ENCODE measurements at regions not wholly inside any gene's neighbourhood (a gene's known extent, or its start where the extent isn't known, plus 50 kb on each side); places are given as distances from the start of the nearest gene placed in this dataset.

DNA sequence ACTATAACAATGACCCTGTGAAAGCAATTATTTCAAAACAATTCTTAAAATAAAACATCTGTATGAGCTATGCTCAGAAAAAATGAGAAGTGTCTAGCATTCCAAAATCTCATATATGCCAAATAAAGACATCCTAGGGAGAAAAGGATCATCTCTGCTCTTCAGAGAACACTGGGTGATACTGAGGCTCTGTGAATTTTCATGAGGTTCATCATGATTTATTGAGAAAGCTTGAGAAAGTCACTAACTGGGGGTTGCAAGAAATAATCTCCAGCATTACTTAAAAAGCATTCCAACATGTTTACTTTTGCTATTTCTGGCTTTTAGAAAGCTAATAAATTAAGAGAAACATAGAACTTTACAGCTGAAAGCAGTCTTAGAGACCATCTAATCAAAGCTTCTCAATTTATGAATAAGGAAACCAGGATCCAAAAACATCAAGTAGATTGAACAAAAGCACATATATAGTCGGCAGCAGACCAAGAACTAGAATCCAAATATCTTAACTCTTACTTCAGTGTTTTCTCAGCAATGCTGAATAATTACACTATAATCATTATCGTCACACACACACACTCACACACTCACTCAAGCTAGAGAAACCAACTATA lies 372.8 kb downstream of the NR2F1-AS1 start:
- TF ChIP-seq, protein P1, sequence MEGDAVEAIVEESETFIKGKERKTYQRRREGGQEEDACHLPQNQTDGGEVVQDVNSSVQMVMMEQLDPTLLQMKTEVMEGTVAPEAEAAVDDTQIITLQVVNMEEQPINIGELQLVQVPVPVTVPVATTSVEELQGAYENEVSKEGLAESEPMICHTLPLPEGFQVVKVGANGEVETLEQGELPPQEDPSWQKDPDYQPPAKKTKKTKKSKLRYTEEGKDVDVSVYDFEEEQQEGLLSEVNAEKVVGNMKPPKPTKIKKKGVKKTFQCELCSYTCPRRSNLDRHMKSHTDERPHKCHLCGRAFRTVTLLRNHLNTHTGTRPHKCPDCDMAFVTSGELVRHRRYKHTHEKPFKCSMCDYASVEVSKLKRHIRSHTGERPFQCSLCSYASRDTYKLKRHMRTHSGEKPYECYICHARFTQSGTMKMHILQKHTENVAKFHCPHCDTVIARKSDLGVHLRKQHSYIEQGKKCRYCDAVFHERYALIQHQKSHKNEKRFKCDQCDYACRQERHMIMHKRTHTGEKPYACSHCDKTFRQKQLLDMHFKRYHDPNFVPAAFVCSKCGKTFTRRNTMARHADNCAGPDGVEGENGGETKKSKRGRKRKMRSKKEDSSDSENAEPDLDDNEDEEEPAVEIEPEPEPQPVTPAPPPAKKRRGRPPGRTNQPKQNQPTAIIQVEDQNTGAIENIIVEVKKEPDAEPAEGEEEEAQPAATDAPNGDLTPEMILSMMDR (IDR thresholded peaks at IDR 0.05; ENCODE audit: extremely low read depth, missing control alignments), result no peak
- no peak for DNase-seq (ENCODE audit: low spot score)

DNA sequence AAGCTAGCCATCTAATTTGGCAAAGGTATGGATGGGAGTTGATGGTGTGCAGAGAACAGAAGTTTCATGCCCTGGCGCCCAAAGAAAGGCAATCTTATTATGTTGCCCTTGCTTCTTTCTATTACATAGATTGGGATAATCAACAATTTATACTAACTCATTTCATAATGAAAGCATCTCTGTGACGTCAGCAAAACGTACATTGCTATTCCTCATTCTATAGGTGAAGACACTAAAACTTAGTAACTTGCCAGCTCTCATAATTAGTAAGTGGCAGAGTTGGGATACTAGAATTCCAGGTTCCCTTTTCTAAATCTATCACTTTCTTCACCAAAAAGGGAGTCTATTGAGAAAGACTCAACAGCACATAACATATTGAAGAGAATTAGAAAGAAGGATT lies 374.8 kb downstream of the NR2F1-AS1 start:
- TF ChIP-seq, protein P1 (IDR thresholded peaks at IDR 0.05; ENCODE audit: extremely low read depth, missing control alignments), result no peak
- DNase-seq (ENCODE audit: low spot score), result no peak

DNA sequence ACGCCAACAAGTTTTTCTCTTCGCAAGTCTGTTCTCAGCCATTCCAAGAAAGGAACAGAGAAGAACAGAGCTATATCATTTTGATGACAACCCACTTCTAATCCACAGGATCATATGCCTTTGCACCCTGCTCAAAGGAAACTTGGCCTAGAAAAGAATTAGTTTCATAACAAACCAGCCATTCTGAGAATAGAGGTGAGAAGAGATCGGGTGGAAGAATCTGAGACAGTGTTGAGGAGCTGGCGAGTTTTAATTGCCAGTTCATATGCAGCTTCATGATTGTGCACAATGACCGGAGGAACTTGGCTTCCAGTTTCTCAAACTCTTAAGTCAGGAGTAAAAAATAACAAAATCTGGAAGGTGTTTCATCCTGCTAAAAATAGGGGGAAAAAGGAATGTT lies 380.0 kb downstream of the NR2F1-AS1 start:
- TF ChIP-seq, protein P1 (IDR thresholded peaks at IDR 0.05; ENCODE audit: extremely low read depth, missing control alignments), result no peak
- no peak for DNase-seq (ENCODE audit: low spot score)

DNA sequence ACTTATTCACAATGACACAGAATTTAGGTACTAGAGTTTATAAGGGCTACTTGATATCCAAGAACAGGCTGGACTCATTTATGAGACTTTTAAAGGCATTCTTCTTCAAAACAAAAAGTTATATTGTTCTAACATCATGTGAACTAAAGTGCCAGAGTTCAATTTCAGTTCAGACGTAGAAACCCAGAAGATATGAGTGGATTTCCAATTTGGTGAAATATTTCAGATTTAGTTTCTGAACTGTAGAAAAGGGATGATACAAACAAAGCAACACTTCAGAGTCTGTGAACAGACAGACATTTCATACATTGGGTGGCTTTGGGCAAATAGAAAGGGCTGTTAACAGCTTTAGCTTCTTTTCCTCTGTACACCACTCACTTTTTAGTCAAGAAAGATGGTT lies 384.0 kb downstream of the NR2F1-AS1 start:
- DNase-seq (ENCODE audit: low spot score), result no peak
- TF ChIP-seq, protein P1 (IDR thresholded peaks at IDR 0.05; ENCODE audit: extremely low read depth, missing control alignments), result no peak

DNA sequence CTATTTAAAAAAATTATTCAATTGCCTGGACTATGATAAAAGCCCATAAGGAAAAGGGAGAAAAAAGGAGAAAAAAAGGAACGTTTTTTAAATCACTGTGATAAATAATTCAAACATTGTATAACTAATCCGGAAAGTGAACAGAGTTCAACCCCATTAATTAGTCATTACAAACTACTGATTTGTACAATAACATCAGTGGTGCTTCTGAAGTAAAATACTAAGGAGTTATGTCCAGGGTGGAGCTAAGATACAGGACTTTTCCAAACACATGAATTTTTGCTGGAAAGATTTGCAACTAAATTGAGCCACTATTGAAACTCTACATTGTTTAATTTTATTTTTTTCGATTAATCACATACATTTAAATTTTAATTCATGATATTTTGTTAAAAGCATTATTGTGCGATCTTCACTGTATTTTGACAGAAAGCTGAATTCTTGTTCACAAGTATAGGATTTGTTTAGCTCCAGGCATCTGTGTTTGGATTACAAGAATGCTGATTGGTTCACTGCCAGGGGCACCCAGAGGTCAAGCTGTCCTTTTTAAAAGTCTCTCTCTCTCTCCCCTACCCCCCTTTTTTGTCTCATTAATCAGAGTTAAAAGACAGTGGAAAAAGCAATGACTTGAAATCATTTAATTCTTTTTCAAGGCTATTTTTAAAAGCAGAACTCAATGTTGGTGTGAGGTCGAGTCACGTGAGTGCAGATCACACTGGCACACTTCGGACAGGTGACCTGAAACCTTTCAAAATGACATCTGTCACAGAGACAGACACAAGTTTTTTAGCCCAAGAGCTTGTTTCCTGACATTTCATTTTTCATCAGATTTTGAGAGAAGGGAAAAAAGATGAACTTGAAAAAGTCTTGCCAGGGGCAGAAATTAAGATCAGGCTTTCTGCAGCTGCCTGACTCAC lies 387.3 kb downstream of the NR2F1-AS1 start:
- TF ChIP-seq, protein P1 (IDR thresholded peaks at IDR 0.05; ENCODE audit: extremely low read depth, missing control alignments), result no peak
- DNase-seq (ENCODE audit: low spot score), result no peak

DNA sequence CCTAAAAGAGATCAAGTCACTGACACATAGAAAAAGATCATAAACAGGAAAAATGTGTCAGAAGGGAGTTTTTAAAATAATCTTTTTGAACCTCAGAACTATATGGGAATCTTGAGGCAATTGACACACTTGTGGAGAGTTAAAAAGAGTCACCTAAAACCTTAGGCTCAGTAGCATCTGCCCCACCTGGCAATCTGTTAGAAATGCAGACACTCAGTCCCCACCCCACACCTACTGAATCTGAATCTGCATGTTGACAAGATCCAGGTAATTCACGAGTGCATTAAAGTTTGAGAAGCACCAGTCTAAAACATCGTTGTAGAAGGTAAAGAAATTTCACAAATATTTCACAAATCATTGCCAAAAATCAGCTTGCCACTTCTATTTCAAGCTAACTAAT lies 388.3 kb downstream of the NR2F1-AS1 start:
- TF ChIP-seq, protein P1 (IDR thresholded peaks at IDR 0.05; ENCODE audit: extremely low read depth, missing control alignments), result no peak
- DNase-seq (ENCODE audit: low spot score), result no peak

DNA sequence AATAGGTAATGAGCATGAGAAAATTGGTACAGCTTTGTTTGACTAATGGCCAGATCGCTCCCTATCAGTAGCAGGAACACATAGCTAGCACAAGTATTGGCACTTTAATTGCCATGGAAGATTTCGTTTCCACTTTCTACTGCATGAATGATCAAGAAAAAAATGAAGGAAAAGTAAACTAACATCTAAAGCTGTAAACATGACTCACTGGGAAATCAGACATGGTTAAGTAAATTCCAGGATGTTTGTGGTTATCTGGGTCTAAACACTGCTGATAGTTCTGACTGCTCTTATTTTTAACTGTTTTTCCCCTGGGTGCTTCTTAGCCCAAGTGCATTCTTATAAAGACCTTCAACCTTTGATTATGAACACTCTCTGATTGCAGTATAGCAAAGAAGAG lies 388.9 kb downstream of the NR2F1-AS1 start:
- TF ChIP-seq, protein P1 (IDR thresholded peaks at IDR 0.05; ENCODE audit: extremely low read depth, missing control alignments), result no peak
- DNase-seq (ENCODE audit: low spot score), result no peak

Data from GM20000 (cell line).